HepG2 (cell line): ENCODE measurements at regions not wholly inside any gene's neighbourhood (a gene's known extent, or its start where the extent isn't known, plus 50 kb on each side); places are given as distances from the start of the nearest gene placed in this dataset.

ENCODE experiments used
- ATAC-seq: fragments of 200-7000 bp; cut with Tn5 transposase; 3 replicates; pipeline ENCODE4 v1.9.1; 2020; ENCODE audit warnings: mild to moderate bottlenecking, moderate library complexity
- BruUV-seq: library from RNA; stranded (reverse); fragments of 400-500 nt; replicated peaks from 2 replicates; lab custom pipeline; 2021; lab: Mats Ljungman, UMichigan
- CTCF ChIA-PET: fragments of 300-600 bp; formaldehyde crosslinking; extraction: SDS; loops from one replicate; lab custom pipeline; 2021; ENCODE audit warnings: low total read pairs, inconsistent platforms, low intra/inter-chr PET ratio; lab: Yijun Ruan, JAX
- POLR2A ChIA-PET: fragments of 350-600 bp; sonication (Branson Sonifier 250); formaldehyde crosslinking; loops from one replicate; lab custom pipeline; 2020; ENCODE audit warnings: antibody characterized with exemption, inconsistent platforms; lab: Yijun Ruan, JAX
- DNase-seq: peaks from one replicate; pipeline ENCODE4 v3.0.0-alpha.2; 2015; ENCODE audit warnings: low spot score
- FAIRE-seq: peaks from 3 replicates; lab custom pipeline; 2011; peaks lifted over from hg19 to GRCh38; lab: Jason Lieb, UNC
- H2AFZ ChIP-seq: one replicate; pipeline ENCODE4 v1.6.1; 2011; ENCODE audit warnings: low read length, inconsistent platforms
- H3K27ac ChIP-seq: fragments of 300-600 bp; 3 replicates; pipeline ENCODE4 v1.8.0; 2011; ENCODE audit warnings: mixed run types, mild to moderate bottlenecking, mixed read lengths, low read length, inconsistent platforms; ENCODE audit not compliant: insufficient read depth; ENCODE audit errors: extremely low read length
- H3K27me3 ChIP-seq, 2 experiments: fragments of 200-600 bp in 1 of 2; 2 replicates in 1 of 2; 3 replicates in 1 of 2; pipeline versions ENCODE4 v1.6.0 to v1.8.0; 2011; ENCODE audit warnings: low read length in 2 of 2, mild to moderate bottlenecking in 2 of 2, moderate library complexity in 2 of 2, inconsistent platforms in 1 of 2; ENCODE audit not compliant: insufficient read depth in 2 of 2, control insufficient read depth in 1 of 2
- H3K36me3 ChIP-seq, 2 experiments: fragments of 200-600 bp in 1 of 2; replicated peaks in 1 of 2; 2 replicates in 1 of 2; 3 replicates in 1 of 2; pipeline versions ENCODE4 v1.5.1 to v1.8.0; 2011; ENCODE audit warnings: low read length in 2 of 2, inconsistent platforms in 1 of 2; ENCODE audit not compliant: insufficient read depth in 2 of 2, control insufficient read depth in 1 of 2
- H3K4me1 ChIP-seq: 2 replicates; pipeline ENCODE4 v1.5.1; 2012; ENCODE audit warnings: low read length, inconsistent platforms; ENCODE audit not compliant: insufficient read depth
- H3K4me2 ChIP-seq: 2 replicates; pipeline ENCODE4 v1.6.0; 2011; ENCODE audit warnings: low read depth, low read length, inconsistent platforms
- H3K4me3 ChIP-seq, 3 experiments: fragments of 200-600 bp in 1 of 3; sonication (generic), shearing (Covaris generic) in 1 of 3; replicated peaks in 1 of 3; 2 replicates each; pipeline ENCODE4 v1.5.1; 2011 to 2016; ENCODE audit warnings: low read length in 3 of 3, inconsistent platforms in 2 of 3, low read depth in 2 of 3, mild to moderate bottlenecking in 2 of 3, control low read depth in 1 of 3, mixed read lengths in 1 of 3; ENCODE audit not compliant: insufficient read depth in 1 of 3
- H3K79me2 ChIP-seq: one replicate; pipeline ENCODE4 v1.6.1; 2011; ENCODE audit warnings: low read length, inconsistent platforms; ENCODE audit not compliant: insufficient read depth
- H3K9ac ChIP-seq: 2 replicates; pipeline ENCODE4 v1.6.0; 2011; ENCODE audit warnings: mild to moderate bottlenecking, low read depth, low read length, inconsistent platforms; ENCODE audit not compliant: insufficient read depth
- H3K9me3 ChIP-seq: 2 replicates; pipeline ENCODE4 v1.5.1; 2012; ENCODE audit warnings: mild to moderate bottlenecking, low read length
- H4K20me1 ChIP-seq: 2 replicates; pipeline ENCODE4 v1.6.0; 2011; ENCODE audit warnings: inconsistent platforms, mild to moderate bottlenecking, low read length, moderate library complexity; ENCODE audit not compliant: insufficient read depth
- AKAP8 ChIP-seq: sonication (generic); formaldehyde crosslinking; IDR thresholded peaks from 2 replicates; pipeline ENCODE4 v1.5.1; 2020; ENCODE audit warnings: mild to moderate bottlenecking, missing genetic modification reagents
- GPBP1L1 ChIP-seq: sonication (generic); formaldehyde crosslinking; IDR thresholded peaks from 2 replicates; pipeline ENCODE4 v1.5.0; 2020; ENCODE audit warnings: mild to moderate bottlenecking, missing genetic modification reagents
- HMGXB4 ChIP-seq, 2 experiments: sonication (generic) in 1 of 2; formaldehyde crosslinking in 1 of 2; IDR thresholded peaks; 2 replicates each; pipeline versions ENCODE4 v1.4.0 to v1.6.1; 2018 to 2020; ENCODE audit warnings: missing genetic modification reagents in 2 of 2, borderline replicate concordance in 1 of 2, low read depth in 1 of 2, mild to moderate bottlenecking in 1 of 2, missing biosample characterization in 1 of 2
- HOXD1 ChIP-seq: sonication (generic); formaldehyde crosslinking; IDR thresholded peaks from 2 replicates; pipeline ENCODE4 v1.5.0; 2020; ENCODE audit warnings: missing genetic modification reagents
- IKZF5 ChIP-seq: IDR thresholded peaks from 2 replicates; pipeline ENCODE4 v1.6.1; 2018; ENCODE audit warnings: missing genetic modification reagents, mild to moderate bottlenecking, missing compliant biosample characterization
- NFKB2 ChIP-seq: sonication (generic); formaldehyde crosslinking; IDR thresholded peaks from 2 replicates; pipeline ENCODE4 v1.4.0; 2020; ENCODE audit warnings: missing genetic modification reagents, borderline replicate concordance
- RAD21 ChIP-seq: fragments of 450-650 bp; formaldehyde crosslinking; IDR thresholded peaks from 2 replicates; pipeline ENCODE4 v1.5.0; 2020; ENCODE audit warnings: mild to moderate bottlenecking
- RNF219 ChIP-seq: sonication (generic); formaldehyde crosslinking; IDR thresholded peaks from 2 replicates; pipeline ENCODE4 v1.5.0; 2020; ENCODE audit warnings: mild to moderate bottlenecking, missing genetic modification reagents
- ZBTB39 ChIP-seq: sonication (generic); formaldehyde crosslinking; IDR thresholded peaks from 2 replicates; pipeline ENCODE4 v1.5.0; 2020; ENCODE audit warnings: missing genetic modification reagents
- ZNF225 ChIP-seq: sonication (generic); formaldehyde crosslinking; IDR thresholded peaks from 2 replicates; pipeline ENCODE4 v1.4.0; 2020; ENCODE audit warnings: mild to moderate bottlenecking, missing genetic modification reagents
- ZNF30 ChIP-seq: sonication (generic); formaldehyde crosslinking; IDR thresholded peaks from 2 replicates; pipeline ENCODE4 v1.5.0; 2020; ENCODE audit warnings: mild to moderate bottlenecking, missing genetic modification reagents
- ZNF552 ChIP-seq: sonication (generic); formaldehyde crosslinking; IDR thresholded peaks from 2 replicates; pipeline ENCODE4 v1.9.0; 2022; ENCODE audit warnings: missing genetic modification reagents, mild to moderate bottlenecking, borderline replicate concordance
- ZNF879 ChIP-seq: sonication (generic); formaldehyde crosslinking; IDR thresholded peaks from 2 replicates; pipeline ENCODE4 v1.8.1; 2023; ENCODE audit warnings: missing genetic modification reagents
- WGBS: methylation state at CpG from one replicate; pipeline ENCODE4 v1.1.6; 2017; ENCODE audit warnings: low lambda C conversion rate; 5-methylcytosine and 5-hydroxymethylcytosine counted together
- in situ Hi-C: cut with HindIII; loops from 2 replicates; pipeline ENCODE4 v1.10.0; 2017; ENCODE audit warnings: low pct_unique_long_range_greater_than_20kb; ENCODE audit not compliant: extremely low pct_ligation_motif_present
- intact Hi-C: fragments of 100-400 bp; cut with micrococcal nuclease; formaldehyde crosslinking; loops from one replicate; pipeline ENCODE4 v1.10.0; 2022; ENCODE audit not compliant: unreplicated experiment

- TF ChIP-seq HOXD1 (CRISPR knock-in tag) (no peak), ZNF879 (CRISPR knock-in tag) (no peak)
Measured at GRCh38 chr6:156169371-156169770, 607.8 kb upstream of the ARID1B start (continued).

- no peak for FAIRE-seq
- WGBS, result 35% methylated on average over 7 of the region's 7 CpGs
- H2AFZ ChIP-seq, result peak overlapping the region; percentile 10
Measured at GRCh38 chr6:156167625-156168071, 609.5 kb upstream of the ARID1B start.

More at GRCh38 chr6:156167625-156168071, 609.5 kb upstream of the ARID1B start:
- ChIA-PET CTCF (no interaction called here), POLR2A (no interaction called here)
- Histone ChIP-seq H3K27me3 (peaks cover 0 to 15% of the 10 kb centered on the region in 2 experiments; a peak in 2 of 5 replicates), H3K4me1 (no peaks in the 10 kb centered on the region), H4K20me1 (no peaks in the 10 kb centered on the region), H3K4me3 (no peak overlapping the region), H3K4me2 (no peak overlapping the region), H3K9me3 (no peaks in the 10 kb centered on the region), H3K9ac (no peak overlapping the region), H3K27ac (no peak overlapping the region), H3K79me2 (no peaks in the 10 kb centered on the region), H3K36me3 (no peaks in the 10 kb centered on the region)
- in situ Hi-C loops, result no loop called here
- intact Hi-C loops, result loop anchor here (2.0 kb wide), 1 partner anchor 35 kb away; no protein-coding TSS in a partner anchor
- DNase-seq (no peak), ATAC-seq (no peak)
- no TSS peak for BruUV-seq
- no peak for TF ChIP-seq ZBTB39 (CRISPR knock-in tag)
- no peak for TF ChIP-seq GPBP1L1 (CRISPR knock-in tag)
- no peak for TF ChIP-seq ZNF30
- no peak for TF ChIP-seq IKZF5 (CRISPR knock-in tag)
- TF ChIP-seq ZNF552 (CRISPR knock-in tag), result no peak
- no peak for TF ChIP-seq NFKB2 (CRISPR knock-in tag)
- TF ChIP-seq RAD21 (CRISPR knock-in tag), result no peak
- no peak for TF ChIP-seq ZNF225 (CRISPR knock-in tag)
- no peak for TF ChIP-seq HMGXB4 (CRISPR knock-in tag; IDR thresholded peaks at IDR 0.05; ENCODE audit: borderline replicate concordance in 1 of 2, low read depth in 1 of 2)
- no peak for TF ChIP-seq RNF219 (CRISPR knock-in tag)
- no peak for TF ChIP-seq AKAP8 (CRISPR knock-in tag)
